ENCODE measurements at regions not wholly inside any gene's neighbourhood (a gene's known extent, or its start where the extent isn't known, plus 50 kb on each side); places are given as distances from the start of the nearest gene placed in this dataset.

DNA sequence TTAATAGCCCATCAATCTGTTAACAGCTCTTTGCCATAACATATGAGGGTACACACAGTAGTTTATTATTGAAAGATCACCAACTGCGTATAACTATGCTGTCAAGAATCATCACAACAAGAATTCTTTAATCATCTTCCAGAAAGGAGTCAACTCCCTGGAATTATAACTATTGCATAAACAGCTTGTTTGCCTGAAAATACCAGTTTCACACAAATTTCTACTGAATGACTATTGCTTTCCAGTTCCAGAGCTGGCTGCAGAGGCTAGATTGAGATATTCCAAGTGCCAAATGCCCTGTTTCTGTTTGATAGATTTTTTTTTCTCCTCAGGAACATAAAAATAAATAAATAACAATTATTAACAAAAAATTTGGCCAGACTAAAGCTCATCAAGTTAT is 444.7 kb downstream of the TLE1 start:
- Histone ChIP-seq H3K4me2 (ENCODE audit: control insufficient read depth, extremely low read depth, insufficient read depth, low read depth, low read length) (no peak overlapping the region), H3K27me3 (ENCODE audit: control insufficient read depth, extremely low read depth, insufficient read depth, low read length) (no peaks in the 10 kb centered on the region), H3K4me3 (ENCODE audit: control insufficient read depth in 2 of 3, extremely low read depth in 1 of 3, insufficient read depth in 2 of 3, low read depth in 1 of 3, low read length in 3 of 3) (no peak overlapping the region), H3K79me2 (ENCODE audit: control insufficient read depth, insufficient read depth, low read length) (no peaks in the 10 kb centered on the region), H3K36me3 (ENCODE audit: control insufficient read depth in 2 of 2, extremely low read depth in 1 of 2, insufficient read depth in 2 of 2, low read length in 2 of 2) (no peaks in the 10 kb centered on the region), H3K4me1 (ENCODE audit: control insufficient read depth, extremely low read depth, insufficient read depth, low read length) (no peaks in the 10 kb centered on the region), H3K9ac (ENCODE audit: control insufficient read depth, extremely low read depth, insufficient read depth, low read length) (no peak overlapping the region), H3K9me3 (ENCODE audit: control insufficient read depth, low read depth, low read length) (no peaks in the 10 kb centered on the region), H3K9me1 (ENCODE audit: control insufficient read depth, extremely low read depth, insufficient read depth, low read length) (no peaks in the 10 kb centered on the region), H4K20me1 (ENCODE audit: control insufficient read depth, extremely low read depth, insufficient read depth, low read length) (no peaks in the 10 kb centered on the region), H3K27ac (ENCODE audit: control insufficient read depth, insufficient read depth, low read length) (no peak overlapping the region), H2AFZ (ENCODE audit: control insufficient read depth, low read length) (no peak overlapping the region)
- no peak for TF ChIP-seq EZH2 (IDR thresholded peaks at IDR 0.05; ENCODE audit: low read length)
- TF ChIP-seq, protein P1, sequence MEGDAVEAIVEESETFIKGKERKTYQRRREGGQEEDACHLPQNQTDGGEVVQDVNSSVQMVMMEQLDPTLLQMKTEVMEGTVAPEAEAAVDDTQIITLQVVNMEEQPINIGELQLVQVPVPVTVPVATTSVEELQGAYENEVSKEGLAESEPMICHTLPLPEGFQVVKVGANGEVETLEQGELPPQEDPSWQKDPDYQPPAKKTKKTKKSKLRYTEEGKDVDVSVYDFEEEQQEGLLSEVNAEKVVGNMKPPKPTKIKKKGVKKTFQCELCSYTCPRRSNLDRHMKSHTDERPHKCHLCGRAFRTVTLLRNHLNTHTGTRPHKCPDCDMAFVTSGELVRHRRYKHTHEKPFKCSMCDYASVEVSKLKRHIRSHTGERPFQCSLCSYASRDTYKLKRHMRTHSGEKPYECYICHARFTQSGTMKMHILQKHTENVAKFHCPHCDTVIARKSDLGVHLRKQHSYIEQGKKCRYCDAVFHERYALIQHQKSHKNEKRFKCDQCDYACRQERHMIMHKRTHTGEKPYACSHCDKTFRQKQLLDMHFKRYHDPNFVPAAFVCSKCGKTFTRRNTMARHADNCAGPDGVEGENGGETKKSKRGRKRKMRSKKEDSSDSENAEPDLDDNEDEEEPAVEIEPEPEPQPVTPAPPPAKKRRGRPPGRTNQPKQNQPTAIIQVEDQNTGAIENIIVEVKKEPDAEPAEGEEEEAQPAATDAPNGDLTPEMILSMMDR (optimal IDR thresholded peaks at IDR 0.05 in 1 of 3, IDR thresholded peaks at IDR 0.05 in 1 of 3, conservative IDR thresholded peaks at IDR 0.05 in 1 of 3; ENCODE audit: extremely low read depth in 1 of 3, insufficient read depth in 2 of 3, low read length in 3 of 3) = no peak
- FAIRE-seq = no peak
- no peak for DNase-seq (ENCODE audit: low read depth, low spot score)
- dilution Hi-C loops (cut with MboI; ENCODE audit: extremely low pct_ligation_motif_present, low sequenced_read_pairs) = no loop called here

DNA sequence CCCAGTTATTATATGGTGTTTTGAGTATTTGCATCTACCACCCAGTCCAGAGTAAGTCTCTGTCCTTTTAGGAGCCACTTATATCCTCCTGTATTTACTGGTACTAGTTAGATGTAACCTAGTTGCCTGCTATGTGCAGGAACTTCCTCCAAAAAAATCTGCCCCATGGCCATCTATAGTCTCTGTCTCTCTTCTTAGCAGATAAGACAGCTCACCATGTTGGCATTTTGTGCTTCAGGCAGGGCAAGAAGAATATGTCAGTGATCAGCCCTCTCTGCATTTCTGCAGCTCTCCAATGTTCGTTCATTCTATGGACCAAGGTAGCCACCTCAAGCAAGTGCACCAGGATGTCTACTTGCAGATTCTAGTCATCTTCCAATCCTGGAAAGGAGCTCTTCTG is 446.5 kb downstream of the TLE1 start:
- no peaks in the 10 kb centered on the region for H3K4me1 ChIP-seq (ENCODE audit: control insufficient read depth, extremely low read depth, insufficient read depth, low read length)
- H2AFZ ChIP-seq (ENCODE audit: control insufficient read depth, low read length) = no peak overlapping the region
- dilution Hi-C loops (cut with MboI; ENCODE audit: extremely low pct_ligation_motif_present, low sequenced_read_pairs) = no loop called here
- no peak for DNase-seq (ENCODE audit: low read depth, low spot score)
- TF ChIP-seq EZH2 (IDR thresholded peaks at IDR 0.05; ENCODE audit: low read length) = no peak
- TF ChIP-seq, protein P1 (optimal IDR thresholded peaks at IDR 0.05 in 1 of 3, IDR thresholded peaks at IDR 0.05 in 1 of 3, conservative IDR thresholded peaks at IDR 0.05 in 1 of 3; ENCODE audit: extremely low read depth in 1 of 3, insufficient read depth in 2 of 3, low read length in 3 of 3) = no peak
- no peaks in the 10 kb centered on the region for H3K9me1 ChIP-seq (ENCODE audit: control insufficient read depth, extremely low read depth, insufficient read depth, low read length)
- H3K4me3 ChIP-seq (ENCODE audit: control insufficient read depth in 2 of 3, extremely low read depth in 1 of 3, insufficient read depth in 2 of 3, low read depth in 1 of 3, low read length in 3 of 3) = no peak overlapping the region
- no peak overlapping the region for H3K9ac ChIP-seq (ENCODE audit: control insufficient read depth, extremely low read depth, insufficient read depth, low read length)
- no peak overlapping the region for H3K27ac ChIP-seq (ENCODE audit: control insufficient read depth, insufficient read depth, low read length)
- H4K20me1 ChIP-seq (ENCODE audit: control insufficient read depth, extremely low read depth, insufficient read depth, low read length) = no peaks in the 10 kb centered on the region
- no peaks in the 10 kb centered on the region for H3K79me2 ChIP-seq (ENCODE audit: control insufficient read depth, insufficient read depth, low read length)
- H3K4me2 ChIP-seq (ENCODE audit: control insufficient read depth, extremely low read depth, insufficient read depth, low read depth, low read length) = no peak overlapping the region
- H3K27me3 ChIP-seq (ENCODE audit: control insufficient read depth, extremely low read depth, insufficient read depth, low read length) = no peaks in the 10 kb centered on the region
- no peaks in the 10 kb centered on the region for H3K9me3 ChIP-seq (ENCODE audit: control insufficient read depth, low read depth, low read length)
- no peaks in the 10 kb centered on the region for H3K36me3 ChIP-seq (ENCODE audit: control insufficient read depth in 2 of 2, extremely low read depth in 1 of 2, insufficient read depth in 2 of 2, low read length in 2 of 2)
- FAIRE-seq = no peak
